Endothelial cell of umbilical vein (primary cell): ENCODE measurements at regions not wholly inside any gene's neighbourhood (a gene's known extent, or its start where the extent isn't known, plus 50 kb on each side); places are given as distances from the start of the nearest gene placed in this dataset.

Experiments
- BruUV-seq: library from RNA; stranded (reverse); fragments of 400-500 nt; replicated peaks from 2 replicates; lab custom pipeline; 2021; lab: Mats Ljungman, UMichigan
- CTCF ChIA-PET: fragments of 300-600, 350-600 bp; sonication (Branson Sonifier 250); formaldehyde crosslinking; loops from one replicate; lab custom pipeline; 2021; ENCODE audit warnings: antibody characterized with exemption, inconsistent platforms; lab: Charles Lee
- POLR2A ChIA-PET: fragments of 300-600, 350-600 bp; sonication (Branson Sonifier 250); formaldehyde crosslinking; loops from one replicate; lab custom pipeline; 2021; ENCODE audit warnings: antibody characterized with exemption, inconsistent platforms; lab: Charles Lee
- DNase-seq: peaks from one replicate; pipeline ENCODE4 v3.0.0-alpha.2; 2011; ENCODE audit warnings: low read depth, low spot score
- FAIRE-seq: peaks from 2 replicates; lab custom pipeline; 2011; peaks lifted over from hg19 to GRCh38; lab: Jason Lieb, UNC
- H2AFZ ChIP-seq: 2 replicates; pipeline ENCODE4 v1.6.0; 2012; ENCODE audit warnings: low read depth, low read length, control low read depth, inconsistent platforms
- H3K27ac ChIP-seq: 2 replicates; pipeline ENCODE4 v1.5.1; 2011; ENCODE audit warnings: low read depth, mild to moderate bottlenecking, control low read depth, low read length, moderate library complexity; ENCODE audit not compliant: insufficient read depth
- H3K27me3 ChIP-seq, 2 experiments: 2 replicates each; pipeline versions ENCODE4 v1.6.0 to v1.6.1; 2011; ENCODE audit warnings: low read length in 2 of 2, mixed read lengths in 1 of 2; ENCODE audit not compliant: control insufficient read depth in 2 of 2, insufficient read depth in 2 of 2
- H3K36me3 ChIP-seq, 2 experiments: 2 replicates in 1 of 2; 3 replicates in 1 of 2; pipeline ENCODE4 v1.5.1; 2011; ENCODE audit warnings: low read length in 2 of 2, mild to moderate bottlenecking in 1 of 2, moderate library complexity in 1 of 2; ENCODE audit not compliant: control insufficient read depth in 2 of 2, insufficient read depth in 2 of 2; ENCODE audit errors: extremely low read depth in 1 of 2
- H3K4me1 ChIP-seq: 3 replicates; pipeline ENCODE4 v1.5.1; 2011; ENCODE audit warnings: mild to moderate bottlenecking, low read length; ENCODE audit not compliant: control insufficient read depth, insufficient read depth; ENCODE audit errors: extremely low read depth
- H3K4me2 ChIP-seq: 2 replicates; pipeline ENCODE4 v1.6.1; 2011; ENCODE audit warnings: low read length, control low read depth, mixed read lengths; ENCODE audit not compliant: insufficient read depth
- H3K4me3 ChIP-seq, 3 experiments: fragments of 200-600 bp in 1 of 3; sonication (generic), shearing (Covaris generic) in 1 of 3; replicated peaks in 1 of 3; 2 replicates each; pipeline ENCODE4 v1.5.1; 2011 to 2016; ENCODE audit warnings: control low read depth in 3 of 3, low read length in 3 of 3, mild to moderate bottlenecking in 2 of 3, inconsistent platforms in 1 of 3, low read depth in 1 of 3, moderate library complexity in 1 of 3; ENCODE audit not compliant: insufficient read depth in 1 of 3
- H3K79me2 ChIP-seq: 2 replicates; pipeline ENCODE4 v1.6.0; 2012; ENCODE audit warnings: low read length, inconsistent platforms; ENCODE audit not compliant: control insufficient read depth, insufficient read depth
- H3K9ac ChIP-seq: replicated peaks from 2 replicates; pipeline ENCODE3; 2011; ENCODE audit warnings: low read length, control low read depth; ENCODE audit not compliant: insufficient read depth; ENCODE audit errors: extremely low read depth
- H3K9me1 ChIP-seq: replicated peaks from 3 replicates; pipeline ENCODE4 v1.6.0; 2011; ENCODE audit warnings: mild to moderate bottlenecking, low read length; ENCODE audit not compliant: control insufficient read depth, insufficient read depth; ENCODE audit errors: extremely low read depth
- H3K9me3 ChIP-seq: replicated peaks from 2 replicates; pipeline ENCODE4 v1.5.1; 2012; ENCODE audit warnings: low read length, inconsistent platforms; ENCODE audit not compliant: control insufficient read depth, insufficient read depth
- H4K20me1 ChIP-seq: replicated peaks from 2 replicates; pipeline ENCODE3; 2011; ENCODE audit warnings: mild to moderate bottlenecking, low read length; ENCODE audit not compliant: control insufficient read depth, insufficient read depth; ENCODE audit errors: extremely low read depth
- EZH2 ChIP-seq: IDR thresholded peaks from 2 replicates; pipeline ENCODE4 v1.6.1; 2012; ENCODE audit warnings: borderline replicate concordance, low read depth, mild to moderate bottlenecking, moderate library complexity, low read length, inconsistent platforms; ENCODE audit not compliant: severe bottlenecking
- FOS ChIP-seq: IDR thresholded peaks from 2 replicates; pipeline ENCODE4 v1.6.1; 2011; ENCODE audit warnings: mild to moderate bottlenecking, low read length, moderate library complexity, borderline replicate concordance; ENCODE audit not compliant: insufficient read depth
- GATA2 ChIP-seq: IDR thresholded peaks from 2 replicates; pipeline ENCODE4 v1.7.0; 2011; ENCODE audit warnings: low read depth, mild to moderate bottlenecking, moderate library complexity, mixed read lengths, low read length; ENCODE audit not compliant: insufficient read length, insufficient read depth
- JUN ChIP-seq: IDR thresholded peaks from 2 replicates; pipeline ENCODE4 v1.6.1; 2011; ENCODE audit warnings: borderline replicate concordance, low read depth; ENCODE audit not compliant: insufficient read length, insufficient read depth
- MYC ChIP-seq: IDR thresholded peaks from one replicate; pipeline ENCODE4 v1.6.1; 2011; ENCODE audit warnings: mild to moderate bottlenecking, low read depth, low read length
- POLR2A ChIP-seq: IDR thresholded peaks from 2 replicates; pipeline ENCODE4 v1.6.1; 2012; ENCODE audit warnings: low read depth, mild to moderate bottlenecking, control low read depth, low read length
- POLR2AphosphoS5 ChIP-seq: IDR thresholded peaks from 2 replicates; pipeline ENCODE4 v1.6.1; 2012; ENCODE audit warnings: low read depth, mild to moderate bottlenecking, control low read depth, low read length, moderate library complexity; ENCODE audit not compliant: insufficient read depth
- dilution Hi-C: fragments of 300-500 bp; cut with MboI; formaldehyde crosslinking; loops from one replicate; pipeline ENCODE4 v1.15.0; 2019; ENCODE audit warnings: low sequenced_read_pairs; ENCODE audit not compliant: extremely low pct_ligation_motif_present
- intact Hi-C: fragments of 100-400 bp; cut with micrococcal nuclease; formaldehyde crosslinking; loops from one replicate; pipeline ENCODE4 v1.10.0; 2022
- TF ChIP-seq, protein P1 (sequence below), 2 donors: IDR thresholded peaks; 1 replicate in 1 of 2; 2 replicates in 1 of 2; pipeline ENCODE4 v1.5.1; 2011; ENCODE audit warnings: low read length in 2 of 2, mild to moderate bottlenecking in 2 of 2, moderate library complexity in 2 of 2, control low read depth in 1 of 2, inconsistent platforms in 1 of 2, low read depth in 1 of 2; ENCODE audit not compliant: insufficient read depth in 1 of 2; ENCODE audit errors: extremely low read depth in 1 of 2
- TF ChIP-seq, protein P2 (sequence below): IDR thresholded peaks from 2 replicates; pipeline ENCODE4 v1.6.1; 2011; ENCODE audit not compliant: insufficient read depth, insufficient read length

DNA sequence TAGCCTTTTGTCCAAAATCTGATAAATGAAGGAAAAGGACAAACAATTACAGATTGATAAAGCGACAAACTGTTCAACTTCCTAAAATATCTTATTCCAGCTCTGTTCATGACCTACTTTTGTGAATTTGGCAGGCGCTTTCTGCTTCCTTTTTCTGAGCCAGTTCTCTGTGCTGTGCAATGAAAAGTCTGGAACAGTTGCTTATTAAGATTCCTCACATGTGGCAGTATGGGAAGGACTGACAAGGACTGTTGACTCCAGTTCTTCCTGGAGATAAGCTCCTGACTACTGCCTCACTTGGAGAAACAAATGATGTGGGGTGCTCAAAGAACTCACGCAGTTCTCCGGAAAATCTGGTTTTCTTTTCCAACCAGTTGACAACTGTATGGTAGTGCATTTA, 58.3 kb upstream of the ANP32D start:
- Histone ChIP-seq H3K4me3 (no peak overlapping the region), H3K9me1 (no peaks in the 10 kb centered on the region), H3K27me3 (peaks cover 0 to 4% of the 10 kb centered on the region in 2 experiments), H3K9ac (no peak overlapping the region), H4K20me1 (no peaks in the 10 kb centered on the region), H3K36me3 (no peaks in the 10 kb centered on the region), H3K4me1 (no peaks in the 10 kb centered on the region), H3K27ac (no peak overlapping the region), H2AFZ (no peak overlapping the region), H3K79me2 (no peaks in the 10 kb centered on the region), H3K4me2 (no peak overlapping the region), H3K9me3 (no peaks in the 10 kb centered on the region)
- BruUV-seq, result no TSS peak
- ChIA-PET CTCF (no interaction called here), POLR2A (no interaction called here)
- DNase-seq, result peak; percentile 46
- dilution Hi-C loops (no loop called here), intact Hi-C loops (no loop called here)
- peak; percentile 63 for FAIRE-seq
- TF ChIP-seq JUN (no peak), POLR2A (no peak), MYC (no peak), FOS (no peak), GATA2 (no peak), EZH2 (no peak), POLR2AphosphoS5 (no peak)
- TF ChIP-seq, protein P1, sequence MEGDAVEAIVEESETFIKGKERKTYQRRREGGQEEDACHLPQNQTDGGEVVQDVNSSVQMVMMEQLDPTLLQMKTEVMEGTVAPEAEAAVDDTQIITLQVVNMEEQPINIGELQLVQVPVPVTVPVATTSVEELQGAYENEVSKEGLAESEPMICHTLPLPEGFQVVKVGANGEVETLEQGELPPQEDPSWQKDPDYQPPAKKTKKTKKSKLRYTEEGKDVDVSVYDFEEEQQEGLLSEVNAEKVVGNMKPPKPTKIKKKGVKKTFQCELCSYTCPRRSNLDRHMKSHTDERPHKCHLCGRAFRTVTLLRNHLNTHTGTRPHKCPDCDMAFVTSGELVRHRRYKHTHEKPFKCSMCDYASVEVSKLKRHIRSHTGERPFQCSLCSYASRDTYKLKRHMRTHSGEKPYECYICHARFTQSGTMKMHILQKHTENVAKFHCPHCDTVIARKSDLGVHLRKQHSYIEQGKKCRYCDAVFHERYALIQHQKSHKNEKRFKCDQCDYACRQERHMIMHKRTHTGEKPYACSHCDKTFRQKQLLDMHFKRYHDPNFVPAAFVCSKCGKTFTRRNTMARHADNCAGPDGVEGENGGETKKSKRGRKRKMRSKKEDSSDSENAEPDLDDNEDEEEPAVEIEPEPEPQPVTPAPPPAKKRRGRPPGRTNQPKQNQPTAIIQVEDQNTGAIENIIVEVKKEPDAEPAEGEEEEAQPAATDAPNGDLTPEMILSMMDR (IDR thresholded peaks at IDR 0.05; ENCODE audit: extremely low read depth in 1 of 2, insufficient read depth in 1 of 2, low read depth in 1 of 2, low read length in 2 of 2), result no peak
- TF ChIP-seq, protein P2, sequence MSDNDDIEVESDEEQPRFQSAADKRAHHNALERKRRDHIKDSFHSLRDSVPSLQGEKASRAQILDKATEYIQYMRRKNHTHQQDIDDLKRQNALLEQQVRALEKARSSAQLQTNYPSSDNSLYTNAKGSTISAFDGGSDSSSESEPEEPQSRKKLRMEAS, result no peak
